B cell (primary cell): ENCODE measurements at regions not wholly inside any gene's neighbourhood (a gene's known extent, or its start where the extent isn't known, plus 50 kb on each side); places are given as distances from the start of the nearest gene placed in this dataset.

Experiments
- ATAC-seq: fragments of 200-7000 bp; cut with Tn5 transposase; one replicate; pipeline ENCODE4 v1.10.0; 2021; ENCODE audit warnings: low read depth, mild to moderate bottlenecking, moderate number of reproducible peaks, moderate library complexity
- CTCF ChIA-PET: fragments of 350-600 bp; sonication (Branson Sonifier 250); formaldehyde crosslinking; loops from one replicate; lab custom pipeline; 2021; ENCODE audit warnings: antibody characterized with exemption, inconsistent platforms; lab: Charles Lee
- POLR2A ChIA-PET: fragments of 350-600 bp; sonication (Branson Sonifier 250); formaldehyde crosslinking; loops from one replicate; lab custom pipeline; 2021; ENCODE audit warnings: antibody characterized with exemption; lab: Charles Lee
- DNase-seq: peaks from one replicate; pipeline ENCODE4 v3.0.0; 2013
- H2AFZ ChIP-seq: 2 replicates; pipeline ENCODE4 v1.6.1; 2012; ENCODE audit warnings: mild to moderate bottlenecking, low read depth, low read length; ENCODE audit not compliant: insufficient read depth, poor library complexity, severe bottlenecking
- H3K27ac ChIP-seq, 2 donors: 1 replicate in 1 of 2; 2 replicates in 1 of 2; pipeline ENCODE4 v1.5.1; 2012 to 2013; ENCODE audit warnings: low read length in 2 of 2, mild to moderate bottlenecking in 2 of 2, moderate library complexity in 1 of 2
- H3K27me3 ChIP-seq, 4 experiments: fragments of 200-600 bp in 1 of 4; sonication (generic) in 1 of 4; replicated peaks in 1 of 4; 1 replicate in 2 of 4; 2 replicates in 2 of 4; pipeline versions ENCODE4 v1.6.1 to v1.7.0; 2013 to 2016; ENCODE audit warnings: low read length in 3 of 4, mild to moderate bottlenecking in 2 of 4, mixed read lengths in 1 of 4, moderate library complexity in 1 of 4; ENCODE audit not compliant: insufficient read depth in 4 of 4, control insufficient read depth in 3 of 4; ENCODE audit errors: control extremely low read depth in 1 of 4
- H3K36me3 ChIP-seq, 2 experiments: replicated peaks in 1 of 2; 1 replicate in 1 of 2; 2 replicates in 1 of 2; pipeline versions ENCODE4 v1.6.1 to v1.7.1; 2013; ENCODE audit warnings: low read length in 1 of 2; ENCODE audit not compliant: insufficient read depth in 2 of 2, control insufficient read depth in 1 of 2; ENCODE audit errors: control extremely low read depth in 1 of 2, extremely low read depth in 1 of 2
- H3K4me1 ChIP-seq, 2 donors: fragments of 200-600 bp in 1 of 2; sonication (generic) in 1 of 2; 1 replicate in 1 of 2; 2 replicates in 1 of 2; pipeline versions ENCODE4 v1.5.1 to v1.6.1; 2013 to 2017; ENCODE audit warnings: low read length in 2 of 2; ENCODE audit not compliant: control insufficient read depth in 2 of 2, insufficient read depth in 2 of 2
- H3K4me2 ChIP-seq: replicated peaks from 2 replicates; pipeline ENCODE3; 2012; ENCODE audit warnings: mild to moderate bottlenecking, low read depth, low read length; ENCODE audit not compliant: poor library complexity, severe bottlenecking
- H3K4me3 ChIP-seq, 5 experiments: fragments of 200-600 bp in 1 of 5; sonication (generic) in 1 of 5; 1 replicate in 3 of 5; 2 replicates in 2 of 5; pipeline versions ENCODE4 v1.5.1 to v1.7.0; 2011 to 2016; ENCODE audit warnings: low read length in 4 of 5, mild to moderate bottlenecking in 4 of 5, low read depth in 2 of 5, control low read depth in 1 of 5, moderate library complexity in 1 of 5; ENCODE audit not compliant: insufficient read depth in 1 of 5; ENCODE audit errors: control extremely low read depth in 1 of 5, extremely low read depth in 1 of 5
- H3K79me2 ChIP-seq: fragments of 200-600 bp; sonication (generic); one replicate; pipeline ENCODE4 v1.6.0; 2016; ENCODE audit warnings: low read length; ENCODE audit not compliant: control insufficient read depth, insufficient read depth
- H3K9ac ChIP-seq: fragments of 200-600 bp; sonication (generic); 2 replicates; pipeline ENCODE4 v1.6.1; 2017; ENCODE audit warnings: mild to moderate bottlenecking, low read length, moderate library complexity
- H3K9me3 ChIP-seq, 3 donors: one replicate each; pipeline versions ENCODE4 v1.6.1 to v1.7.1; 2013; ENCODE audit warnings: low read length in 2 of 3; ENCODE audit not compliant: control insufficient read depth in 2 of 3, insufficient read depth in 1 of 3; ENCODE audit errors: control extremely low read depth in 1 of 3
- H4K20me1 ChIP-seq: 2 replicates; pipeline ENCODE4 v1.6.0; 2012; ENCODE audit warnings: mild to moderate bottlenecking, low read length; ENCODE audit not compliant: insufficient read depth, control insufficient read depth, poor library complexity, severe bottlenecking
- H3K27ac Mint-ChIP-seq: one replicate; pipeline ENCODE4 v1.8.0; 2021; ENCODE audit warnings: mixed read lengths
- H3K27me3 Mint-ChIP-seq: one replicate; pipeline ENCODE4 v1.8.0; 2021; ENCODE audit warnings: mixed read lengths
- H3K4me1 Mint-ChIP-seq: one replicate; pipeline ENCODE4 v1.8.0; 2021; ENCODE audit warnings: mixed read lengths
- H3K4me3 Mint-ChIP-seq: one replicate; pipeline ENCODE4 v1.8.0; 2021; ENCODE audit warnings: mixed read lengths
- H3K9me3 Mint-ChIP-seq: one replicate; pipeline ENCODE4 v1.8.0; 2022; ENCODE audit warnings: mixed read lengths; ENCODE audit not compliant: insufficient read depth
- EZH2 ChIP-seq: IDR thresholded peaks from 2 replicates; pipeline ENCODE4 v1.6.1; 2012; ENCODE audit warnings: borderline replicate concordance, low read depth, mild to moderate bottlenecking, moderate library complexity, low read length; ENCODE audit not compliant: insufficient read depth, poor library complexity, severe bottlenecking
- WGBS: methylation state at CpG from one replicate; pipeline ENCODE4 v1.1.5; 2013; ENCODE audit warnings: missing lambda C conversion rate; ENCODE audit not compliant: insufficient coverage; 5-methylcytosine and 5-hydroxymethylcytosine counted together
- intact Hi-C: fragments of 100-400 bp; cut with micrococcal nuclease; formaldehyde crosslinking; loops from one replicate; pipeline ENCODE4 v1.10.0; 2022
- TF ChIP-seq, protein P1 (sequence below): fragments of 200-600 bp; IDR thresholded peaks from one replicate; pipeline ENCODE4 v1.8.0; 2022; ENCODE audit warnings: antibody characterized with exemption, mild to moderate bottlenecking

- Mint-ChIP-seq H3K4me3 (no peak overlapping the region), H3K27ac (no peak overlapping the region), H3K27me3 (no peaks in the 10 kb centered on the region), H3K4me1 (no peaks in the 10 kb centered on the region), H3K9me3 (no peaks in the 10 kb centered on the region)
- Histone ChIP-seq H3K79me2 (no peaks in the 10 kb centered on the region), H3K4me2 (no peak overlapping the region), H3K27me3 (no peaks in the 10 kb centered on the region), H3K4me1 (no peaks in the 10 kb centered on the region), H3K27ac (no peak overlapping the region), H3K9me3 (no peaks in the 10 kb centered on the region), H4K20me1 (no peaks in the 10 kb centered on the region), H3K4me3 (no peak overlapping the region), H3K9ac (no peak overlapping the region), H2AFZ (no peak overlapping the region), H3K36me3 (no peaks in the 10 kb centered on the region)
- ATAC-seq = no peak
- POLR2A ChIA-PET = no interaction called here
- DNase-seq = no peak
- intact Hi-C loops = no loop called here
- 100% methylated on average over 2 of the region's 2 CpGs for WGBS
- no peak for TF ChIP-seq EZH2
- TF ChIP-seq, protein P1, sequence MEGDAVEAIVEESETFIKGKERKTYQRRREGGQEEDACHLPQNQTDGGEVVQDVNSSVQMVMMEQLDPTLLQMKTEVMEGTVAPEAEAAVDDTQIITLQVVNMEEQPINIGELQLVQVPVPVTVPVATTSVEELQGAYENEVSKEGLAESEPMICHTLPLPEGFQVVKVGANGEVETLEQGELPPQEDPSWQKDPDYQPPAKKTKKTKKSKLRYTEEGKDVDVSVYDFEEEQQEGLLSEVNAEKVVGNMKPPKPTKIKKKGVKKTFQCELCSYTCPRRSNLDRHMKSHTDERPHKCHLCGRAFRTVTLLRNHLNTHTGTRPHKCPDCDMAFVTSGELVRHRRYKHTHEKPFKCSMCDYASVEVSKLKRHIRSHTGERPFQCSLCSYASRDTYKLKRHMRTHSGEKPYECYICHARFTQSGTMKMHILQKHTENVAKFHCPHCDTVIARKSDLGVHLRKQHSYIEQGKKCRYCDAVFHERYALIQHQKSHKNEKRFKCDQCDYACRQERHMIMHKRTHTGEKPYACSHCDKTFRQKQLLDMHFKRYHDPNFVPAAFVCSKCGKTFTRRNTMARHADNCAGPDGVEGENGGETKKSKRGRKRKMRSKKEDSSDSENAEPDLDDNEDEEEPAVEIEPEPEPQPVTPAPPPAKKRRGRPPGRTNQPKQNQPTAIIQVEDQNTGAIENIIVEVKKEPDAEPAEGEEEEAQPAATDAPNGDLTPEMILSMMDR = no peak
- CTCF ChIA-PET = no interaction called here
Observed at GRCh38 chr2:166560022-166560421, 66.0 kb upstream of the SCN7A start.

DNA sequence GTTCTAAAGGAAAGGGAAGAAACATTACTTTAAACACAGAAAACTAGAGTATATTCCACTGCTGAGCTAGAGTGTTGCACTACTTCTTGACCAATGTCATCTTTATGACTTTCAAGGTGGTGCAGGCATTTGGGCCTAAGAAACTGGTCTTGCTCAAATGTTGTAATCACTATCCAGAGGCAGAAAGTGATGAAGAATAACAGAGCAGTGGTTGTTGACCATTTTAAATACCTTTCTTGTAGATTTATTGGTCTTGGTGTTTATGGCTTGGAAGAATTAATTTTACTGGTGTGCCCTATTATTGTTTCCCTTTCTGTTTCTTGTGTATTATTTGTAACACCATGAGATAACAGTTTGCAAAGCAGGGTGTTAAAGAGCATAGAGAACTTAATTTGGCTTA lies 56.9 kb upstream of the SCN7A start:
- intact Hi-C loops = no loop called here
- Histone ChIP-seq H3K27ac (no peak overlapping the region), H3K4me3 (no peak overlapping the region), H3K9ac (no peak overlapping the region), H3K27me3 (no peaks in the 10 kb centered on the region), H3K9me3 (no peaks in the 10 kb centered on the region), H2AFZ (no peak overlapping the region), H3K4me1 (no peaks in the 10 kb centered on the region), H3K79me2 (no peaks in the 10 kb centered on the region), H4K20me1 (no peaks in the 10 kb centered on the region), H3K4me2 (no peak overlapping the region), H3K36me3 (no peaks in the 10 kb centered on the region)
- no peaks in the 10 kb centered on the region for H3K4me1 Mint-ChIP-seq
- DNase-seq = no peak
- ChIA-PET CTCF (no interaction called here), POLR2A (no interaction called here)
- no peak overlapping the region for H3K27ac Mint-ChIP-seq
- H3K9me3 Mint-ChIP-seq = no peaks in the 10 kb centered on the region
- ATAC-seq = no peak
- no peak overlapping the region for H3K4me3 Mint-ChIP-seq
- no peak for TF ChIP-seq EZH2
- TF ChIP-seq, protein P1 = no peak
- H3K27me3 Mint-ChIP-seq = peaks cover 3% of the 10 kb centered on the region
